Smooth muscle cell (in vitro differentiated cells): ENCODE measurements at regions not wholly inside any gene's neighbourhood (a gene's known extent, or its start where the extent isn't known, plus 50 kb on each side); places are given as distances from the start of the nearest gene placed in this dataset.

Experiments
- DNase-seq: peaks from one replicate; lab custom pipeline; 2025; ENCODE audit not compliant: unreplicated experiment; lab: John Stamatoyannopoulos, UW
- H2AFZ ChIP-seq: fragments of 200-600 bp; sonication (generic); 2 replicates; pipeline ENCODE4 v1.6.0; 2016; ENCODE audit warnings: antibody characterized with exemption, low read depth, mild to moderate bottlenecking
- H3F3A ChIP-seq: fragments of 200-600 bp; sonication (generic); 2 replicates; pipeline ENCODE4 v1.6.0; 2017; ENCODE audit warnings: antibody characterized with exemption, low read depth
- H3K27ac ChIP-seq: fragments of 200-600 bp; sonication (generic); 2 replicates; pipeline ENCODE4 v1.5.1; 2016; ENCODE audit warnings: low read depth, mild to moderate bottlenecking
- H3K27me3 ChIP-seq: fragments of 200-600 bp; sonication (generic); 2 replicates; pipeline ENCODE4 v1.6.1; 2016; ENCODE audit warnings: low read depth, mild to moderate bottlenecking
- H3K36me3 ChIP-seq: fragments of 200-600 bp; sonication (generic); 2 replicates; pipeline ENCODE4 v1.5.1; 2016; ENCODE audit warnings: low read depth
- H3K4me1 ChIP-seq: fragments of 200-600 bp; sonication (generic); 2 replicates; pipeline ENCODE4 v1.5.1; 2016; ENCODE audit warnings: low read depth
- H3K4me2 ChIP-seq: fragments of 200-600 bp; sonication (generic); 2 replicates; pipeline ENCODE4 v1.6.0; 2016; ENCODE audit warnings: mild to moderate bottlenecking
- H3K4me3 ChIP-seq: fragments of 200-600 bp; sonication (generic); 2 replicates; pipeline ENCODE4 v1.5.1; 2016; ENCODE audit warnings: mild to moderate bottlenecking
- H3K79me2 ChIP-seq: fragments of 200-600 bp; sonication (generic); 2 replicates; pipeline ENCODE4 v1.6.0; 2016; ENCODE audit warnings: low read depth, mild to moderate bottlenecking
- H3K9ac ChIP-seq: fragments of 200-600 bp; sonication (generic); 2 replicates; pipeline ENCODE4 v1.6.0; 2016; ENCODE audit warnings: low read depth
- H3K9me3 ChIP-seq: fragments of 200-600 bp; sonication (generic); replicated peaks from 2 replicates; pipeline ENCODE4 v1.5.1; 2016; ENCODE audit warnings: low read depth
- H4K20me1 ChIP-seq: fragments of 200-600 bp; sonication (generic); 2 replicates; pipeline ENCODE4 v1.6.0; 2016; ENCODE audit warnings: low read depth
- WGBS: methylation state at CpG from one replicate; pipeline ENCODE4 v1.1.7; 2016; ENCODE audit warnings: low lambda C conversion rate; 5-methylcytosine and 5-hydroxymethylcytosine counted together
- TF ChIP-seq, protein P1 (sequence below): fragments of 200-600 bp; sonication (generic); IDR thresholded peaks from 2 replicates; pipeline ENCODE4 v1.5.1; 2017; ENCODE audit warnings: borderline replicate concordance, mild to moderate bottlenecking, antibody characterized with exemption; ENCODE audit not compliant: insufficient read depth, poor library complexity, severe bottlenecking

DNA sequence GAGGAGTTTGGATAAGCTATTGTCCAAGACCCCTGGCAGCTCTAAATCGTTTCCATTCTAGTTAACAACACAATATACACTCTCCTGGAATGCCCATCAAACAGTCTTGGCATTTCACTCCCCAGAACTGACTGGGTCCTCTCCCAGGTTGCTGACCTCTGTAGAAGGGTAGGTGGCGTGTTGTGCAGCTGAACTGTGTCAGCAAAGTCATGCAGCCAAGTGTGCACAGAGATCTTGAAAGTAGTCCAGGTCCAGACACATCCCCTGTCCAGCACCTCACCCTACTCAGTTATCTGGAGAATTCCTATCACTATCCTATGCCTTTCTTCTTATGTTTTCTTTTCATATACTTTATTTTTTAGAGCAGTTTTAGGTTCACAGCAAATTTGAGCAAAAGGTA lies 312.7 kb downstream of the GABRB3 start:
- H4K20me1 ChIP-seq, result no peaks in the 10 kb centered on the region
- no peaks in the 10 kb centered on the region for H3K79me2 ChIP-seq
- H3K4me2 ChIP-seq, result no peak overlapping the region
- H3K4me1 ChIP-seq, result no peaks in the 10 kb centered on the region
- 59% methylated on average over 2 of the region's 2 CpGs for WGBS
- no peak overlapping the region for H3K9ac ChIP-seq
- no peaks in the 10 kb centered on the region for H3K9me3 ChIP-seq
- DNase-seq, result no peak
- no peaks in the 10 kb centered on the region for H3K36me3 ChIP-seq
- no peak overlapping the region for H2AFZ ChIP-seq
- H3K27me3 ChIP-seq, result no peaks in the 10 kb centered on the region
- H3F3A ChIP-seq, result no peaks in the 10 kb centered on the region
- TF ChIP-seq, protein P1, sequence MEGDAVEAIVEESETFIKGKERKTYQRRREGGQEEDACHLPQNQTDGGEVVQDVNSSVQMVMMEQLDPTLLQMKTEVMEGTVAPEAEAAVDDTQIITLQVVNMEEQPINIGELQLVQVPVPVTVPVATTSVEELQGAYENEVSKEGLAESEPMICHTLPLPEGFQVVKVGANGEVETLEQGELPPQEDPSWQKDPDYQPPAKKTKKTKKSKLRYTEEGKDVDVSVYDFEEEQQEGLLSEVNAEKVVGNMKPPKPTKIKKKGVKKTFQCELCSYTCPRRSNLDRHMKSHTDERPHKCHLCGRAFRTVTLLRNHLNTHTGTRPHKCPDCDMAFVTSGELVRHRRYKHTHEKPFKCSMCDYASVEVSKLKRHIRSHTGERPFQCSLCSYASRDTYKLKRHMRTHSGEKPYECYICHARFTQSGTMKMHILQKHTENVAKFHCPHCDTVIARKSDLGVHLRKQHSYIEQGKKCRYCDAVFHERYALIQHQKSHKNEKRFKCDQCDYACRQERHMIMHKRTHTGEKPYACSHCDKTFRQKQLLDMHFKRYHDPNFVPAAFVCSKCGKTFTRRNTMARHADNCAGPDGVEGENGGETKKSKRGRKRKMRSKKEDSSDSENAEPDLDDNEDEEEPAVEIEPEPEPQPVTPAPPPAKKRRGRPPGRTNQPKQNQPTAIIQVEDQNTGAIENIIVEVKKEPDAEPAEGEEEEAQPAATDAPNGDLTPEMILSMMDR, result no peak
- H3K4me3 ChIP-seq, result no peak overlapping the region
- H3K27ac ChIP-seq, result no peak overlapping the region

DNA sequence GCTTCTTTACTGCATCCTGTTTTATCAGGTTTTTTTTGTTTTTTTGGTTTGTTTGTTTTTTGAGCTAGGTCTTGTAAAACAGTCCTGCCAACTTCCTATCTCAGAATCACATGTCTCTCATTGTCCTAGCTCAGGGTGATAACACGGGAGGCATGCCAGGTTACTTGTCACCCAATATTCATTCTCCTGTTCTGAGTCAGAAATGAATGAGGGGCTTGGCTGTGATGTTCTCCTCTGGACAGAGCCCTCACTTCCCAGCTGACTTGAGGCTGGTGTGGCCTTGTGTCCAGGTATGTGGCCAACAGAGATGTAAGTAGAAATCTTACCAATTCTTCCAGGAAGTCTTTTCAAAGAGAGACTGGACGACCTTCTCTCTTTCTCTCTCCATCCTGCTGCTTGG lies 317.0 kb downstream of the GABRB3 start:
- no peak overlapping the region for H3K4me3 ChIP-seq
- no peak for DNase-seq
- WGBS, result 79% methylated on average over 2 of the region's 2 CpGs
- H3K79me2 ChIP-seq, result no peaks in the 10 kb centered on the region
- no peaks in the 10 kb centered on the region for H4K20me1 ChIP-seq
- H3K27me3 ChIP-seq, result no peaks in the 10 kb centered on the region
- TF ChIP-seq, protein P1, result no peak
- H3K4me1 ChIP-seq, result no peaks in the 10 kb centered on the region
- no peak overlapping the region for H3K4me2 ChIP-seq
- no peak overlapping the region for H3K27ac ChIP-seq
- no peak overlapping the region for H3K9ac ChIP-seq
- H3K9me3 ChIP-seq, result no peaks in the 10 kb centered on the region
- no peaks in the 10 kb centered on the region for H3F3A ChIP-seq
- H3K36me3 ChIP-seq, result no peaks in the 10 kb centered on the region
- H2AFZ ChIP-seq, result no peak overlapping the region

DNA sequence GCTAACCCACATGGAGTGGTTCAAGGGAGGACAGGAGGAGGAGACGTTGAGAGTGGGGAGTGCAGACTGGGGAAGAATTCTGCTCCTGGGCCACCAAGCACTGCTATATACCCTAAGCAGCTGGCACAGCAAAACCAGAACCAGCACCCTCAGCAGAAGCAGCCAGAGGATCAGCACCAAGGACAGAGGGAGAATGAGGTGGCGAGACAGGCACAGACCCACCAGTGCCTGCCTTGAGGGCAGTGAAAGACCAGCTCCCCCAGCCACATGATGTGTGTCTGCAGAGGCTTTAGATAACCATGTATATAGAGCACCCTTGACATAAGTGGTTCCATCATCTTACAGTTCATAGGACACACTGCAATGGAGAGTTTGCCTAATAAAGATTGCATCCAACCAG lies 319.0 kb downstream of the GABRB3 start:
- no peaks in the 10 kb centered on the region for H3F3A ChIP-seq
- H3K9ac ChIP-seq, result no peak overlapping the region
- H3K4me1 ChIP-seq, result no peaks in the 10 kb centered on the region
- H3K9me3 ChIP-seq, result no peaks in the 10 kb centered on the region
- WGBS, result 58% methylated on average over 2 of the region's 2 CpGs
- TF ChIP-seq, protein P1, result no peak
- no peaks in the 10 kb centered on the region for H4K20me1 ChIP-seq
- no peaks in the 10 kb centered on the region for H3K36me3 ChIP-seq
- no peak overlapping the region for H2AFZ ChIP-seq
- no peak overlapping the region for H3K4me2 ChIP-seq
- no peak overlapping the region for H3K4me3 ChIP-seq
- no peaks in the 10 kb centered on the region for H3K79me2 ChIP-seq
- DNase-seq, result no peak
- H3K27ac ChIP-seq, result no peak overlapping the region
- H3K27me3 ChIP-seq, result no peaks in the 10 kb centered on the region

DNA sequence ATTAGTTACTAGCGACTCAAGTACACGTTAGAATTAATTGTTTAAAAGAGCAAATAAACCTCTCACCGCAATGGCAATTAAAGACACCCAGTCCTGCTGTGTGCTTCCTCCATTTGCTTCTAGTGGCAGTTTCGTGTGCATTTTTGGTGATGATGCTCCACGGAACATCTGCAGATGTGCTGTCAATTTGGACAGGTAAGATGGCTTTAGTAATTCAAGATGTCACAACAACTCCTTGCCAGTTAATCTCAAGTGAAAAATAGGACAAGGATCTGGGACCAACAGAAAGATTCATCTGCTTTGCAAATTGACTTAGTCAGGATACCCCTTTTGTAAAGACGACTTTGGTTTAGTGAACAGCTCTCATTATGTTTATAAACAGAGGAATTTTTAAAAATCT lies 320.9 kb downstream of the GABRB3 start:
- Histone ChIP-seq H3K27ac (no peak overlapping the region), H4K20me1 (no peaks in the 10 kb centered on the region), H3K79me2 (no peaks in the 10 kb centered on the region), H3F3A (no peaks in the 10 kb centered on the region), H3K4me3 (no peak overlapping the region), H3K4me2 (no peak overlapping the region), H3K9ac (no peak overlapping the region), H3K4me1 (no peaks in the 10 kb centered on the region), H3K36me3 (no peaks in the 10 kb centered on the region), H3K27me3 (no peaks in the 10 kb centered on the region), H3K9me3 (no peaks in the 10 kb centered on the region), H2AFZ (no peak overlapping the region)
- 81% methylated on average over 6 of the region's 6 CpGs for WGBS
- DNase-seq, result no peak
- TF ChIP-seq, protein P1, result no peak
